ENCODE measurements at regions not wholly inside any gene's neighbourhood (a gene's known extent, or its start where the extent isn't known, plus 50 kb on each side); places are given as distances from the start of the nearest gene placed in this dataset.

GRCh38 chr20:51087266-51087665 lies 64.4 kb upstream of the KCNG1 start:
- Histone ChIP-seq H2AFZ (replicated peaks; ENCODE audit: low read length, poor library complexity) (no peak overlapping the region), H3K9ac (ENCODE audit: low read depth, low read length) (no peak overlapping the region), H3K4me1 (ENCODE audit: control insufficient read depth, insufficient read depth, low read length) (no peaks in the 10 kb centered on the region), H3K36me3 (ENCODE audit: control insufficient read depth, insufficient read depth, low read length) (no peaks in the 10 kb centered on the region), H2BK15ac (ENCODE audit: low read depth, low read length) (no peak overlapping the region), H3K56ac (ENCODE audit: extremely low read depth, insufficient read depth, low read length) (no peak overlapping the region), H4K20me1 (ENCODE audit: insufficient read depth, low read length) (no peaks in the 10 kb centered on the region), H3K9me3 (ENCODE audit: control insufficient read depth, insufficient read depth, low read length) (peaks cover 13% of the 10 kb centered on the region), H4K8ac (ENCODE audit: low read depth in 2 of 2, low read length in 2 of 2) (no peak overlapping the region), H3K9me1 (ENCODE audit: insufficient read depth, low read length) (no peaks in the 10 kb centered on the region), H4K91ac (ENCODE audit: insufficient read depth, low read depth, low read length) (no peak overlapping the region), H3K23ac (ENCODE audit: low read depth, low read length) (no peak overlapping the region), H3K4me2 (ENCODE audit: low read depth, low read length) (no peak overlapping the region), H3K27me3 (ENCODE audit: control insufficient read depth, insufficient read depth, low read length) (peaks cover 84% of the 10 kb centered on the region), H2AK5ac (ENCODE audit: low read depth, low read length) (no peak overlapping the region), H3K4ac (ENCODE audit: low read depth, low read length) (no peak overlapping the region), H4K5ac (ENCODE audit: low read depth, low read length) (no peak overlapping the region), H2BK120ac (ENCODE audit: low read depth, low read length) (no peak overlapping the region), H3K27ac (ENCODE audit: insufficient read depth, low read length) (no peak overlapping the region), H2BK5ac (ENCODE audit: low read depth, low read length, poor library complexity, severe bottlenecking) (no peak overlapping the region), H3K18ac (ENCODE audit: low read depth, low read length) (no peak overlapping the region), H3K79me1 (ENCODE audit: low read depth in 1 of 2, low read length in 2 of 2) (no peaks in the 10 kb centered on the region), H3K4me3 (ENCODE audit: insufficient read depth, low read depth, low read length) (no peak overlapping the region), H2AK9ac (replicated peaks; ENCODE audit: low read depth, low read length, poor library complexity) (no peak overlapping the region), H2BK20ac (ENCODE audit: low read depth, low read length) (no peak overlapping the region), H3K14ac (replicated peaks; ENCODE audit: low read depth, low read length) (no peak overlapping the region)
- in situ Hi-C loops (cut with MboI; ENCODE audit: low sequenced_read_pairs) (no loop called here), dilution Hi-C loops (cut with HindIII; ENCODE audit: low sequenced_read_pairs, unreplicated experiment) (no loop called here), intact Hi-C loops (cut with micrococcal nuclease) (no loop called here)
- BruUV-seq (replicated peaks): no TSS peak
- ATAC-seq (ENCODE audit: low read depth): no peak
- ChIA-PET CTCF (no interaction called here), POLR2A (ENCODE audit: unreplicated experiment) (no interaction called here)
- DNase-seq: no peak
- TF ChIP-seq FOS (IDR thresholded peaks at IDR 0.05; ENCODE audit: low read depth, low read length): no peak
- no peak for TF ChIP-seq RFX5 (IDR thresholded peaks at IDR 0.05; ENCODE audit: low read depth, low read length)
- TF ChIP-seq, protein P1, sequence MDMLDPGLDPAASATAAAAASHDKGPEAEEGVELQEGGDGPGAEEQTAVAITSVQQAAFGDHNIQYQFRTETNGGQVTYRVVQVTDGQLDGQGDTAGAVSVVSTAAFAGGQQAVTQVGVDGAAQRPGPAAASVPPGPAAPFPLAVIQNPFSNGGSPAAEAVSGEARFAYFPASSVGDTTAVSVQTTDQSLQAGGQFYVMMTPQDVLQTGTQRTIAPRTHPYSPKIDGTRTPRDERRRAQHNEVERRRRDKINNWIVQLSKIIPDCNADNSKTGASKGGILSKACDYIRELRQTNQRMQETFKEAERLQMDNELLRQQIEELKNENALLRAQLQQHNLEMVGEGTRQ (IDR thresholded peaks at IDR 0.05; ENCODE audit: low read depth, low read length): no peak
- TF ChIP-seq NFE2L2 (IDR thresholded peaks at IDR 0.05; ENCODE audit: low read depth, low read length): no peak
- no peak for TF ChIP-seq SMC3 (IDR thresholded peaks at IDR 0.05; ENCODE audit: low read depth, low read length)
- no peak for TF ChIP-seq MXI1 (IDR thresholded peaks at IDR 0.05; ENCODE audit: borderline replicate concordance, low read depth, low read length)
- TF ChIP-seq RAD21 (IDR thresholded peaks at IDR 0.05; ENCODE audit: low read length): no peak
- TF ChIP-seq MAZ (IDR thresholded peaks at IDR 0.05; ENCODE audit: borderline replicate concordance, low read depth, low read length): no peak
- no peak for TF ChIP-seq RCOR1 (IDR thresholded peaks at IDR 0.05; ENCODE audit: insufficient replicate concordance, low read length)
- TF ChIP-seq, protein P2, sequence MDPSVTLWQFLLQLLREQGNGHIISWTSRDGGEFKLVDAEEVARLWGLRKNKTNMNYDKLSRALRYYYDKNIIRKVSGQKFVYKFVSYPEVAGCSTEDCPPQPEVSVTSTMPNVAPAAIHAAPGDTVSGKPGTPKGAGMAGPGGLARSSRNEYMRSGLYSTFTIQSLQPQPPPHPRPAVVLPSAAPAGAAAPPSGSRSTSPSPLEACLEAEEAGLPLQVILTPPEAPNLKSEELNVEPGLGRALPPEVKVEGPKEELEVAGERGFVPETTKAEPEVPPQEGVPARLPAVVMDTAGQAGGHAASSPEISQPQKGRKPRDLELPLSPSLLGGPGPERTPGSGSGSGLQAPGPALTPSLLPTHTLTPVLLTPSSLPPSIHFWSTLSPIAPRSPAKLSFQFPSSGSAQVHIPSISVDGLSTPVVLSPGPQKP (IDR thresholded peaks at IDR 0.05; ENCODE audit: borderline replicate concordance, low read depth, low read length): no peak
- no peak for TF ChIP-seq MAFK (IDR thresholded peaks at IDR 0.05; ENCODE audit: low read depth, low read length)
- TF ChIP-seq, protein P3, sequence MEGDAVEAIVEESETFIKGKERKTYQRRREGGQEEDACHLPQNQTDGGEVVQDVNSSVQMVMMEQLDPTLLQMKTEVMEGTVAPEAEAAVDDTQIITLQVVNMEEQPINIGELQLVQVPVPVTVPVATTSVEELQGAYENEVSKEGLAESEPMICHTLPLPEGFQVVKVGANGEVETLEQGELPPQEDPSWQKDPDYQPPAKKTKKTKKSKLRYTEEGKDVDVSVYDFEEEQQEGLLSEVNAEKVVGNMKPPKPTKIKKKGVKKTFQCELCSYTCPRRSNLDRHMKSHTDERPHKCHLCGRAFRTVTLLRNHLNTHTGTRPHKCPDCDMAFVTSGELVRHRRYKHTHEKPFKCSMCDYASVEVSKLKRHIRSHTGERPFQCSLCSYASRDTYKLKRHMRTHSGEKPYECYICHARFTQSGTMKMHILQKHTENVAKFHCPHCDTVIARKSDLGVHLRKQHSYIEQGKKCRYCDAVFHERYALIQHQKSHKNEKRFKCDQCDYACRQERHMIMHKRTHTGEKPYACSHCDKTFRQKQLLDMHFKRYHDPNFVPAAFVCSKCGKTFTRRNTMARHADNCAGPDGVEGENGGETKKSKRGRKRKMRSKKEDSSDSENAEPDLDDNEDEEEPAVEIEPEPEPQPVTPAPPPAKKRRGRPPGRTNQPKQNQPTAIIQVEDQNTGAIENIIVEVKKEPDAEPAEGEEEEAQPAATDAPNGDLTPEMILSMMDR (conservative IDR thresholded peaks at IDR 0.05; ENCODE audit: low read depth, low read length): no peak
- WGBS, 2 experiments (ENCODE audit: extremely low coverage in 2 of 2, insufficient read length in 1 of 2): 100% methylated on average over 1 of the region's 4 CpGs; no CpG with 5 or more reads in 1 of the 2 experiments

Data from IMR-90 (cell line).